Vagina (tissue), 2 donors: ENCODE measurements at regions not wholly inside any gene's neighbourhood (a gene's known extent, or its start where the extent isn't known, plus 50 kb on each side); places are given as distances from the start of the nearest gene placed in this dataset.

Experiments used
- CTCF ChIP-seq, 3 experiments: fragments of 450-650 bp in 2 of 3; fragments of 200-600 bp in 1 of 3; sonication (generic) in 1 of 3; IDR thresholded peaks; one replicate each; pipeline ENCODE4 v1.5.1; 2017 to 2019; ENCODE audit warnings: antibody characterized with exemption in 3 of 3, mild to moderate bottlenecking in 2 of 3, moderate library complexity in 2 of 3
- POLR2AphosphoS5 ChIP-seq, 2 donors: sonication (generic); formaldehyde crosslinking; IDR thresholded peaks; one replicate each; pipeline ENCODE4 v1.9.0; 2017; ENCODE audit warnings: antibody characterized with exemption in 2 of 2, mild to moderate bottlenecking in 2 of 2, low read depth in 1 of 2; ENCODE audit not compliant: insufficient read depth in 1 of 2

- TF ChIP-seq CTCF (IDR thresholded peaks at IDR 0.05) = no peak
- TF ChIP-seq POLR2AphosphoS5 (IDR thresholded peaks at IDR 0.05; ENCODE audit: insufficient read depth in 1 of 2, low read depth in 1 of 2) = no peak
Measured at GRCh38 chr4:85030156-85030555, 63.7 kb upstream of the WDFY3 start.
